GM23338 (cell line): ENCODE measurements at regions not wholly inside any gene's neighbourhood (a gene's known extent, or its start where the extent isn't known, plus 50 kb on each side); places are given as distances from the start of the nearest gene placed in this dataset.

Source experiments
- ATAC-seq: fragments of 200-7000 bp; cut with Tn5 transposase; 3 replicates; pipeline ENCODE4 v1.9.1; 2020
- DNase-seq: peaks from one replicate; pipeline ENCODE4 v3.0.0-alpha.2; 2015; ENCODE audit warnings: low spot score
- H2AFZ ChIP-seq: fragments of 200-600 bp; sonication (generic); 2 replicates; pipeline ENCODE4 v1.8.0; 2016; ENCODE audit warnings: antibody characterized with exemption, mild to moderate bottlenecking, moderate library complexity
- H3F3A ChIP-seq: fragments of 200-600 bp; sonication (generic); replicated peaks from 2 replicates; pipeline ENCODE4 v1.8.0; 2017; ENCODE audit warnings: antibody characterized with exemption, mixed run types, low read depth
- H3K27ac ChIP-seq: fragments of 200-600 bp; sonication (generic); 2 replicates; pipeline ENCODE4 v1.6.1; 2016; ENCODE audit warnings: low read depth
- H3K27me3 ChIP-seq: fragments of 200-600 bp; sonication (generic); 2 replicates; pipeline ENCODE4 v1.8.0; 2016; ENCODE audit warnings: mild to moderate bottlenecking, mixed run types, moderate library complexity; ENCODE audit not compliant: insufficient read depth
- H3K36me3 ChIP-seq: fragments of 200-600 bp; sonication (generic); 2 replicates; pipeline ENCODE4 v1.8.0; 2016; ENCODE audit warnings: mild to moderate bottlenecking; ENCODE audit not compliant: insufficient read depth
- H3K4me1 ChIP-seq: fragments of 200-600 bp; sonication (generic); 2 replicates; pipeline ENCODE4 v1.8.0; 2016; ENCODE audit warnings: mild to moderate bottlenecking, moderate library complexity; ENCODE audit not compliant: insufficient read depth
- H3K4me2 ChIP-seq: fragments of 200-600 bp; sonication (generic); 2 replicates; pipeline ENCODE4 v1.7.1; 2017; ENCODE audit warnings: mixed run types
- H3K4me3 ChIP-seq: fragments of 200-600 bp; sonication (generic); 2 replicates; pipeline ENCODE4 v1.6.1; 2016; ENCODE audit warnings: mixed run types
- H3K79me2 ChIP-seq: fragments of 200-600 bp; sonication (generic); replicated peaks from 2 replicates; pipeline ENCODE4 v1.8.0; 2017; ENCODE audit warnings: mild to moderate bottlenecking; ENCODE audit not compliant: insufficient read depth
- H3K9me2 ChIP-seq: fragments of 200-600 bp; sonication (generic); 2 replicates; pipeline ENCODE4 v1.8.0; 2017; ENCODE audit not compliant: insufficient read depth
- H4K20me1 ChIP-seq: fragments of 200-600 bp; sonication (generic); replicated peaks from 2 replicates; pipeline ENCODE4 v1.8.0; 2017; ENCODE audit warnings: mild to moderate bottlenecking; ENCODE audit not compliant: insufficient read depth
- H3K27ac Mint-ChIP-seq: 2 replicates; pipeline ENCODE4 v1.8.0; 2020; ENCODE audit warnings: inconsistent platforms, mild to moderate bottlenecking, moderate library complexity, mixed read lengths
- H3K27me3 Mint-ChIP-seq: 3 replicates; pipeline ENCODE4 v1.8.0; 2022; ENCODE audit warnings: low read depth, mild to moderate bottlenecking, moderate library complexity, mixed read lengths, inconsistent platforms; ENCODE audit not compliant: insufficient read depth, poor library complexity
- H3K36me3 Mint-ChIP-seq: 3 replicates; pipeline ENCODE4 v1.8.0; 2021; ENCODE audit warnings: low read depth, mild to moderate bottlenecking, inconsistent platforms, moderate library complexity, mixed read lengths
- H3K4me1 Mint-ChIP-seq: 3 replicates; pipeline ENCODE4 v1.8.0; 2020; ENCODE audit warnings: mild to moderate bottlenecking, inconsistent platforms, mixed read lengths
- H3K4me3 Mint-ChIP-seq: 3 replicates; pipeline ENCODE4 v1.8.0; 2021; ENCODE audit warnings: moderate library complexity, mild to moderate bottlenecking, inconsistent platforms, mixed read lengths
- H3K9me3 Mint-ChIP-seq: 3 replicates; pipeline ENCODE4 v1.8.0; 2020; ENCODE audit warnings: moderate library complexity, mild to moderate bottlenecking, inconsistent platforms, mixed read lengths
- CTCF ChIP-seq, 2 experiments: fragments of 200-600 bp in 1 of 2; sonication (generic) in 1 of 2; conservative IDR thresholded peaks; 2 replicates each; pipeline versions ENCODE4 v1.5.1 to v1.6.1; 2016 to 2017; ENCODE audit warnings: antibody characterized with exemption in 2 of 2, low read depth in 2 of 2, mild to moderate bottlenecking in 2 of 2, moderate library complexity in 1 of 2
- ETS1 ChIP-seq: IDR thresholded peaks from 2 replicates; pipeline ENCODE4 v1.6.1; 2016; ENCODE audit warnings: antibody characterized with exemption
- EZH2 ChIP-seq: fragments of 200-600 bp; sonication (generic); IDR thresholded peaks from one replicate; pipeline ENCODE4 v1.8.0; 2017; ENCODE audit warnings: antibody characterized with exemption, mild to moderate bottlenecking, low read depth; ENCODE audit not compliant: unreplicated experiment
- JUNB ChIP-seq: IDR thresholded peaks from one replicate; pipeline ENCODE4 v1.6.1; 2016; ENCODE audit warnings: antibody characterized with exemption; ENCODE audit not compliant: unreplicated experiment
- NANOG ChIP-seq: IDR thresholded peaks from 2 replicates; pipeline ENCODE4 v1.6.1; 2016; ENCODE audit warnings: antibody characterized with exemption, borderline replicate concordance
- POLR2AphosphoS5 ChIP-seq: IDR thresholded peaks from 2 replicates; pipeline ENCODE4 v1.6.1; 2016; ENCODE audit warnings: antibody characterized with exemption, low read depth
- REST ChIP-seq: IDR thresholded peaks from one replicate; pipeline ENCODE4 v1.6.1; 2018; ENCODE audit warnings: antibody characterized with exemption; ENCODE audit not compliant: unreplicated experiment
- STAT1 ChIP-seq: IDR thresholded peaks from one replicate; pipeline ENCODE4 v1.6.1; 2016; ENCODE audit warnings: antibody characterized with exemption; ENCODE audit not compliant: unreplicated experiment
- ZNF331 ChIP-seq: fragments of 250-450 bp; sonication (Bioruptor Pico); IDR thresholded peaks from 2 replicates; pipeline ENCODE4 v1.5.0; 2020; ENCODE audit warnings: low read depth, mild to moderate bottlenecking, moderate library complexity
- ZNF462 ChIP-seq: fragments of 250-450 bp; sonication (Bioruptor Pico); IDR thresholded peaks from 2 replicates; pipeline ENCODE4 v1.5.0; 2020; ENCODE audit warnings: mild to moderate bottlenecking, moderate library complexity

GRCh38 chr10:3708852-3709251 lies 76.2 kb downstream of the KLF6 start (continued):
- TF ChIP-seq REST (no peak), JUNB (no peak), ZNF331 (no peak), CTCF (conservative IDR thresholded peaks at IDR 0.05; ENCODE audit: low read depth in 2 of 2) (no peak)

GRCh38 chr10:3704565-3705325 lies 80.3 kb downstream of the KLF6 start:
- Histone ChIP-seq H3K4me3 (no peak overlapping the region), H3F3A (no peaks in the 10 kb centered on the region), H3K27ac (no peak overlapping the region), H3K79me2 (no peaks in the 10 kb centered on the region), H4K20me1 (no peaks in the 10 kb centered on the region), H3K4me2 (no peak overlapping the region), H3K27me3 (no peaks in the 10 kb centered on the region), H3K9me2 (no peaks in the 10 kb centered on the region), H3K4me1 (peaks cover 8% of the 10 kb centered on the region; the same call in 1 of the 2 replicates), H2AFZ (peak overlapping the region; percentile 35; the same call in 1 of the 2 replicates), H3K36me3 (no peaks in the 10 kb centered on the region)
- DNase-seq (no peak), ATAC-seq (no peak)
- H3K36me3 Mint-ChIP-seq, result no peaks in the 10 kb centered on the region
- H3K9me3 Mint-ChIP-seq, result no peaks in the 10 kb centered on the region
- peaks cover 11% of the 10 kb centered on the region for H3K4me1 Mint-ChIP-seq
- H3K27me3 Mint-ChIP-seq, result no peaks in the 10 kb centered on the region
- no peak overlapping the region for H3K27ac Mint-ChIP-seq
- no peak overlapping the region for H3K4me3 Mint-ChIP-seq
- TF ChIP-seq JUNB, result no peak
- TF ChIP-seq NANOG, result no peak
- TF ChIP-seq ETS1, result no peak
- TF ChIP-seq ZNF462 (CRISPR knock-in tag), result no peak
- no peak for TF ChIP-seq POLR2AphosphoS5
- no peak for TF ChIP-seq EZH2
- no peak for TF ChIP-seq ZNF331
- no peak for TF ChIP-seq STAT1
